Activated effector memory CD4-positive, alpha-beta T cell treated with Interleukin-2 at 50 U/mL for 16 hours (primary cell): ENCODE measurements at regions not wholly inside any gene's neighbourhood (a gene's known extent, or its start where the extent isn't known, plus 50 kb on each side); places are given as distances from the start of the nearest gene placed in this dataset.
"Not testable (repeated sequence)": the region's sequence is repeated elsewhere in the genome, so short reads cannot be mapped to it uniquely, and the experiment has no call there.

Source experiments
- DNase-seq: peaks from one replicate; pipeline ENCODE4 v3.0.0-alpha.2; 2020

- not testable (repeated sequence) for DNase-seq
Measured at GRCh38 chr10:77740396-77740795, 102.8 kb upstream of the KCNMA1 start.

DNA sequence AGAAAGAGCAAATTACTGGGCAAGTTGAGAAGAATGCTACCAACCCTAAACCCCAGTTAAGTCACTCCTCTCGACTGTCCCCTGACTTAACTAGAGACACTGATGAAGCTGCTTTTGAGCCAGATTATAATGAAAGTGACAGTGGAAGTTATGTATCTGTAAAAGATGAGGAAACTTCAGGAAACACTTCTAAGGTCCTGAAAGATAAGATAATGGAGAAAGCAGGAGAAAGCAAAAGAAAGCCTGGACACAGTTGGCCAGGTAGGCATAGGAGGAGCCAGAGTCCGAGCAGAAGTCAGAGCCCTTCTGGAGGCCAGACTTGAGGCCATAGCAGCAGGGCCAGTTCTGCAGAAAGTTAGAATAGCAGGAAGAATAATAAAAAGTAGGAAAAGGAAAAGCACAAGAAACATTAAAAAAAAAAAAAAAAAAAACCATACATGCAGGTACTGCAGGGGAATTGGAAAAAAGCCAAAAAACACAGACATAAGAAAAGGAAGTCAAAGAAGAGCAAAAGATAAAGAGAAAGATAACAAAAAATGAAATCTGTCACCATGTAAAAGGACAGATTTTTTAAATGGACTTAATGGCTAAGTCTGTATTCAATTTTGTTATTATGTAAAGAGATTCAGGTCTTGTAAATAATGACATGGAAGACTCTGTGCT is 101.0 kb upstream of the KCNMA1 start:
- no peak for DNase-seq

DNA sequence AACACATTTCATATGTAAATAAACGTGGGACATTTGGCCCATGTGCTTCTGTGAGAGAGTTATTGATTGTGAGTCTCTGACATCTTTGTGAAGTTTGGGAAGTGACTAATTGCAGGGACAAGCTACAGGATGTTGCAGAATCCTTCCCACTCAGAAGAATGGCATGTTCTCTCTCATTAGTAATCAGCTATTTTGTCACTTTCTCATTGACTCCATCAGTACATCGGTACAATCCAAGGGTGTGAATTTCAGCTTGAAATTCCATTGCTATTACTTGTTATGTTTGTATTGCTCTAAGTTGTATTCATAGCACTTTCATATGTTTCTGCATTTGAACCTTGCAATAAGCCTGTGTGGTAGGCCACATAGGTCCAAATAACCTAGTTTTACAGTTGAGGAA is 100.0 kb upstream of the KCNMA1 start:
- no peak for DNase-seq

- not testable (repeated sequence) for DNase-seq
Measured at GRCh38 chr10:77735136-77735535, 97.5 kb upstream of the KCNMA1 start.

- no peak for DNase-seq
Measured at GRCh38 chr10:77732213-77733003, 94.8 kb upstream of the KCNMA1 start.

GRCh38 chr10:77727481-77727880 is 89.9 kb upstream of the KCNMA1 start:
- DNase-seq = no peak

DNA sequence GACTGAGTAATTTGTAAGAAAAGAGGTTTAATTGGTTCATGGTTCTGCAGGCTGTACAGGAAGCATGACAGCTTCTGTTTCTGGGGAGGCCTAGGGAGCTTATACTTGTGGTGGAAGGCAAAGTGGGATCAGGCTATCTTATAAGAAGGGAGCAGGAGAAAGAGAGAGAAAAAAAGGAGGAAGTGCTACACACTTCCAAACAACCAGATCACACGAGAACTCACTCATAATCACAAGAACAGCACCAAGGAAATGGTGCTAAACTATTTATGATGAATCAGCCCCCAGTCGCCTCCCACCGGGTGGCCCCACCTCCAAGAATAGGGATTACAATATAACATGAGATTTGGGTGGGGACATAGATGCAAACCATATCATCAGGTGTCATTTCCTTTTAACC is 89.1 kb upstream of the KCNMA1 start:
- DNase-seq = no peak

DNA sequence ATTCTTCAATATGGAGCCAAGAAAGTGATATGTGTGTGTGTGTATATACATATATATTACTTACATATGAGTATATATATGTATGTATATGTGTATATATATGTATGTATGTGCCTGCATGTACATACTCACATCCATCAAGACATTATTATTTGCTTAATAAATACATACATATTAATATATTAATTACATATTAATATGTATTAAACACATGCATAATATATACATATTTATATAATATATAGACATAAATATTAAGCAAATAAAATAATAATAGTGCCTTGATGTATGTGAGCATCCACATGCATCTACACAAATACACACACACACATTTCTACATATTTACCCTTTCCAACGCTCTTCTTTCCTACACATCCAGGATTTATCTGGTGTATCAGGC is 88.7 kb upstream of the KCNMA1 start:
- no peak for DNase-seq

DNA sequence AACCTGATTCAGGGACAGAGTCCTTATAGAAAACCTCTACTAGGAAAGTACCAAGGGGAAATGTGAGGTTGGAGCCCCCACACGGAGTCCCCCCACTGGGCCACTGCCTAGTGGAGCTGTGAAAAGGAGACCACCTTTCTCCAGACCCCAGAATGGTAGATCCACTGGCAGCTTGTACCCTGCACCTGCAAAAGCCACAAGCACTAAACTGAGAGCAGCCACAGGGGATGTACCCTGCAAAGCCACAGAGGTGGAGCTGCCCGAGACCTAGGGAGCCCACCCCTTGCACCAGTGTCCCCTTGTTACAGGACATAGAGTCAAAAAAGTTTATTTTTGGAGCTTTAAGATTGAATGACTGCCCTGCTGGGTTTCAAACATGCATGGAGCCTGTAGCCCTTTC is 87.2 kb upstream of the KCNMA1 start:
- DNase-seq = no peak

DNA sequence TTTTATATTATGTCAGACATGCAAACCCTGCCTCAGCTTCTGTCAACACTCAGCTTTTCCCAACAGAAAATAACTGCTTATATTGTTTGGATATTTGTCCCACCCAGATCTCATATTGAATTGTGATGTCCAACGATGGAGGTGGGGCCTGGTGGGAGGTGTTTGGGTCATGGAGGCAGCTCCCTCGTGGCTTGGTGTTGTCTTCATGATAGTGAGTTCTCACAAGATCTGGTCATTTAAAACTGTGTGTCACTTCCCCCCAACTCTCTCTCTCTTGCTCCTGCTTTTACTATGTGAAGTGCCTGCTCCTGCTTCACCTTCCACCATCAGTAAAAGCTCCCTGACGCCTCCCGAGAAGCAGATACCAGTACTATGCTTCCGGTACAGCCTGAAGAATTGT is 85.8 kb upstream of the KCNMA1 start:
- DNase-seq = no peak

DNA sequence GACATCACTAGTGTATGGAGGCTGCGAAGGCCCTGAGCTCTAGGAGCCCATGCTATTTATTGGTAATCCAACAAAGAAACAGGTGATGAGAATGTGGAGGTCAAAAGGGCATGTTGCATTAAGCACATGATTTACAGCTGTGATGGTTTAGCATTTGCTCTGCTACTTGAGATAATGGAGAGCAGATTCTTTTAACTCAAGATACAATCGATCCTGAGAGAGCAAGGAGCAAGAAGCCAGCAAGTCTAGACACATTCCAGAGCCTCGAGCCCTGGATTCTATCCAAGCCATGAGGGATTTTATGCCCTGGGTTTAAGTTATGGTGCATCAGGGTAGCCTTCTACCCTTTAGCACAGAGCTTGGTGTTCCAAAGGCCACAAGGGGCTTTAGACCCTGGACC is 85.3 kb upstream of the KCNMA1 start:
- DNase-seq = not testable (repeated sequence)

DNA sequence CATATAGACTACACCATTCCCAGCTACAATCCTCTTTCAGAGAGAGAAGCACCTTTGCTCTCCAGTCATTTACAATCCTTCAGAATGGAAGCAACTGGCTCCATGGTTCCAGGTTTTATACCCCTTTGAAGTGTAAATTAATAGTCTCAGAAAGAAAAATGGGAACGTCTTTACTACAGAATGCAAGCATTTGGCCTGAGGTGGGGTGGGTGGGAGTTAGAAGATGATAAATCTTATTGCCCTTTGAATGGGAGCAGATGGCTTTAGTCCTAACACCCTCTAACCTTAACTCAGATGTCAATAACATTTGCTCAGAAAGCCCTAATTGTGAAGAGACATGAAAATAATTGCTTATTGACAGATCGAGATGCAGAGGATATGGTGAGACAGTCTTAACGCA is 84.2 kb upstream of the KCNMA1 start:
- no peak for DNase-seq

GRCh38 chr10:77718957-77719356 is 81.3 kb upstream of the KCNMA1 start:
- DNase-seq = no peak

- not testable (repeated sequence) for DNase-seq
Measured at GRCh38 chr10:77718312-77718711, 80.7 kb upstream of the KCNMA1 start.

DNA sequence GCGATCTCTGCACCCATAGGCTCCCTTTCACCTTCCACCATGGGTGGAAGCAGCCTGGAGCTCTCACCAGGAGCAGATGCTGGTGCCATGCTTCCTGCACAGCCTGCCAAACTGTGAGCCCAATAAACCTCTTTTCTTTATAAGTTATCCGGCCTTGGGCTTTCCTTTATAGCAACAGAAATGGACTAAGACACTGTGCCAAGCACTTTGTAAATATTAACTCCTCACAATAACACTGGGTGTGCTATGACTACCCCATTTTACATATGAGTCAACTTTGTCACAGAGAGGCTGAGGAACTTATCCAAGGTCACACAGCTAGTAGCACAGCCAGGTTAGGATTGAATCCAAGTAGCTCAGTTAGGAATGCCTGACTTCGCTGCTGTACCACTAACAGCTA is 79.7 kb upstream of the KCNMA1 start:
- no peak for DNase-seq

DNA sequence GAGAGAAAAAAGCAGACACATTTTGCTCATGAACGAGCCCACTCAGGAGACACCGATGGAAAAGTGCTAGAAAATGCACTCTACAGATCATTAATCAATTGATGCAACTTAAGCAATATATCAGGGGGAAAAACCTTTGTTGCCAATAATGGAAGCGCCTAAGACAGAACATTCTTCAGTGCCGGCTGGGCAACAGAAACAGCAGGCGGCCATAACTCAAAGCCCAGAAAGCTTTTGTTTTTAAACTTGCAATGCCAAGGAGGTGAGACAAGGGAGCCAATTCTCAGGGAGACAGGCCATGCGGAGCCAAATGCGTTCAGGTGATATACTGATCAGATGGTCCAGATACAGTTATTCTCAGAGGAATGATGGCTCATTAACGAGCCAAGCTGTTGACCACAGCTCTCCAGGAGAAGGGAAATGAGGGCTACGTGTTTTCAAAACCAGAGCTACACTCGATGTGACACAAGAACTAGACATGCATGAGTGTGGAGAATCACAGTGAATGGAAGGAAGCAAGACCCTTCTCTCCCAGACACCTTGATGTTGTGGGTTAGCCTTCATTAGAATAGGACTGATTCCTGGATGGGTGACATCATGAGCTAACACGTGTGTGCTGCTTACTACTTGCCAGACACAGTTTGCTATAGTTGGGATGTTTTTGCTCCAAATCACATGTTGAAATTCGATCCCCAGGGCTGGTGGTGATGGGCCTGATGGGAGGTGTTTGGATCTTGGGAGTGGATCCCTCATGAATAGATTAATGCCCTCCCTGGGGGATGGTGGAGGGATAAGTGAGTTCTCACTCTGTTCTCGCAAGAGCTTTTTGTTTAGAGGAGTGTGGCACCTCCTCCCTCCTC is 79.1 kb upstream of the KCNMA1 start:
- DNase-seq = no peak

DNA sequence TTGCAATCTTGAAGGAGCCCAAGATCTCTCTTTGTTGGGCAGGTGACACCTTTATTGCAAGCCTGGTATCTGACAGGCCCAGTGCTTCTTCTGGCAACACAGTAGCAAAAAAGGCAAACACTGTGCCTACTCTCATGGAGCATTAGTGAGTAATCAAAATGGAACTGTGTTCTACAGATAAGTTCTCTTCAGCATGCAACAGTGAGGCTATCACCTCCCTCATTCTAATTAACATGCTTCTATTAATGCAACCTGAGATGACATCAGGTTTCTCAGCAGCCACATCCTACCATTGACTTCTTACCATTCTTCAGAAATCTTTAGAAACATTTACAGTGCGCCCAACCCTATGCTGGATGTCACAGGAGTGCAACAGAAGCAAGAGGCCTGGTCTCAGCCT is 77.9 kb upstream of the KCNMA1 start:
- DNase-seq = no peak

DNA sequence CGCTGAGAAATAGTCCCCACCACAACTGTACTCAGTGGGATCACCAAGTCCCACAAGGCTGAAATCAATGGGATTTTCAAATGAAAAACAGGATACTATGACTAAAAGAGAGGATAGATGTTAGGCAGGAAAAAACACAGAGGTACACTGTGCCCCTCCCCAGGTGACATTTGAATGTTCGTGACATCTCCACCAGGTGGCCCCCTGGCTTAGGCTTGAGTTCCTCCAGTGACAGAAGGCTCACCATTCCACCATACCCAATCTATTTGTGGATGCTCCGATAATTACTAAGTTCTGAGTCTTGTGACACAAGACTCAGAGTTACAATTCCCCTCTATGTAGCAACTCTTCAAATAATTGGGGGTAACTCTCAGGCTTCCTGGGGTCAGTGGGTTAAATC is 77.5 kb upstream of the KCNMA1 start:
- DNase-seq = no peak

DNA sequence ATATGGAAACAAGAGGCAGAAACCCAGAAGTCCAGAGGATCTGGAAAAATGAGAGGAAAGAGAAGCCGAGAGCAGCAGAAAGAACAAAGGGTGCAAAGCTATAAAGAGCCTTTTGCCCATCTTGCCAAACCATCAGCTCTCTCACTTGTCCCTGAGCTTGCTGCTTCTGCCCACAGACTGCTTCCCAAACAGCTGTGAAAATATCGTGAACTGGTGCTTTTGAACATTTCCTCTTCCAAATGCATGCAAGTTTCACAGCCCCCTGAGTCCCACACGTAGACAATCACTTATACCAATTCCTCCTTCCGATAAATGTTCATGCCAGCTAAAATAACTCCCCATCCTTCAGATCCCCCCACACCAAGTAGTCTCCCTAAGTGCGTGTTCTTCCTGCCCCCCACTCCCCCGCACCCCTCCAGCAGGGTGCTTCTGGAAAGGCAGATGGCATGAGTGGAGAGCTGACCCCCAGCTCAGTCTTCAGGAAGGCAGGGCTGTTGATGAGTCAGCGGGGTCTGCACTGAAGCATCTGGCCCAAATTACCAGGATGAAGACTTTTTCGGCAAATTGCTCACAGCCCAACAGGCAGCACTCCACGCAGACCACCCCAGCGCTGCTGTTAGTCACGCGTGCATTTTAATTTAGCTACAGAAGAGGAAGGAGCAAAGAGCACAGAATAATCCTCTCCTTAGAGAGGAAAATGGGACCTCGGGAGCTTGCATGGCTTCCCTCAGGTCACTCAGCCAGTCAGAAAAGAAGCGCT is 76.1 kb upstream of the KCNMA1 start:
- DNase-seq = no peak

DNA sequence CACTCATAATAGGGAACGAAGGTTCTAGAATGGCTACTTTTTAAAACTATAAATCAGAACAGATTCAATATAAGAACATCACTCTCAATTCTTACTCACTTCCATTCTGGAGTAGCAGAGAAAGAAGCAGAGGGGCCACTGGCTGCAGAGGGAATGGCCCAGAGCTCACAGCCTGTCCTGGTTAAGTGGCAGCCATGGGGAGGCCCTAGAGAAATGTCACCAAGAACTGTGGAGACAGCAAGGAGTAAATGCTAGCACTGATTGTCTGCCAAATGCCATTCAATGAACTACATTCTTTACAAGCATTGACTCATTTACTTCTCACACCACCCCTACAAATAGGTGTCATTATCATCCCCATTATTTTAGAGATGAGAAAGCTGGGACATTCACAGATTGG is 74.6 kb upstream of the KCNMA1 start:
- DNase-seq = no peak

- DNase-seq = no peak
Measured at GRCh38 chr10:77711683-77712049, 74.1 kb upstream of the KCNMA1 start.

GRCh38 chr10:77710759-77711682 is 73.4 kb upstream of the KCNMA1 start:
- peak; percentile 60 for DNase-seq
